ENCODE measurements at regions not wholly inside any gene's neighbourhood (a gene's known extent, or its start where the extent isn't known, plus 50 kb on each side); places are given as distances from the start of the nearest gene placed in this dataset.

GRCh38 chr1:193749868-193750267, 563.5 kb upstream of the B3GALT2 start:
- TF ChIP-seq POLR2A (IDR thresholded peaks at IDR 0.05) (no peak), CTCF (IDR thresholded peaks at IDR 0.05 in 4 of 5, conservative IDR thresholded peaks at IDR 0.05 in 1 of 5) (no peak)
- Histone ChIP-seq H3K27ac (no peak overlapping the region), H3K9me3 (no peaks in the 10 kb centered on the region), H3K4me1 (no peaks in the 10 kb centered on the region), H3K27me3 (no peaks in the 10 kb centered on the region), H3K36me3 (no peaks in the 10 kb centered on the region), H3K4me3 (no peak overlapping the region)
- no peak for ATAC-seq
- in situ Hi-C loops (cut with MboI; ENCODE audit: low sequenced_read_pairs in 4 of 4) (no loop called here), intact Hi-C loops (cut with DNase I; ENCODE audit: low total_unique reads) (no loop called here)
- no peak for DNase-seq

GRCh38 chr1:193747579-193747978, 561.2 kb upstream of the B3GALT2 start:
- no peak overlapping the region for H3K4me3 ChIP-seq
- in situ Hi-C loops (cut with MboI; ENCODE audit: low sequenced_read_pairs in 4 of 4) = no loop called here
- H3K36me3 ChIP-seq = no peaks in the 10 kb centered on the region
- no peak for ATAC-seq
- no peak for DNase-seq
- intact Hi-C loops (cut with DNase I; ENCODE audit: low total_unique reads) = no loop called here
- H3K27ac ChIP-seq = no peak overlapping the region
- no peaks in the 10 kb centered on the region for H3K27me3 ChIP-seq
- H3K9me3 ChIP-seq = no peaks in the 10 kb centered on the region
- H3K4me1 ChIP-seq = no peaks in the 10 kb centered on the region
- no peak for TF ChIP-seq POLR2A (IDR thresholded peaks at IDR 0.05)
- TF ChIP-seq CTCF (IDR thresholded peaks at IDR 0.05 in 4 of 5, conservative IDR thresholded peaks at IDR 0.05 in 1 of 5) = no peak

GRCh38 chr1:193741228-193741627, 554.8 kb upstream of the B3GALT2 start:
- H3K27ac ChIP-seq = no peak overlapping the region
- no peak for ATAC-seq
- no peak overlapping the region for H3K4me3 ChIP-seq
- TF ChIP-seq CTCF (IDR thresholded peaks at IDR 0.05 in 4 of 5, conservative IDR thresholded peaks at IDR 0.05 in 1 of 5) (no peak), POLR2A (IDR thresholded peaks at IDR 0.05) (no peak)
- H3K36me3 ChIP-seq = no peaks in the 10 kb centered on the region
- H3K27me3 ChIP-seq = no peaks in the 10 kb centered on the region
- no peak for DNase-seq
- H3K4me1 ChIP-seq = no peaks in the 10 kb centered on the region
- intact Hi-C loops (cut with DNase I; ENCODE audit: low total_unique reads) (no loop called here), in situ Hi-C loops (cut with MboI; ENCODE audit: low sequenced_read_pairs in 4 of 4) (no loop called here)
- no peaks in the 10 kb centered on the region for H3K9me3 ChIP-seq

GRCh38 chr1:193740762-193741161, 554.3 kb upstream of the B3GALT2 start:
- in situ Hi-C loops (cut with MboI; ENCODE audit: low sequenced_read_pairs in 4 of 4) = no loop called here
- no peaks in the 10 kb centered on the region for H3K36me3 ChIP-seq
- no peak overlapping the region for H3K4me3 ChIP-seq
- H3K4me1 ChIP-seq = no peaks in the 10 kb centered on the region
- no peak for TF ChIP-seq POLR2A (IDR thresholded peaks at IDR 0.05)
- TF ChIP-seq CTCF (IDR thresholded peaks at IDR 0.05 in 4 of 5, conservative IDR thresholded peaks at IDR 0.05 in 1 of 5) = no peak
- no peak for ATAC-seq
- intact Hi-C loops (cut with DNase I; ENCODE audit: low total_unique reads) = no loop called here
- no peaks in the 10 kb centered on the region for H3K27me3 ChIP-seq
- H3K9me3 ChIP-seq = no peaks in the 10 kb centered on the region
- no peak for DNase-seq
- H3K27ac ChIP-seq = no peak overlapping the region

GRCh38 chr1:193736507-193736906, 550.1 kb upstream of the B3GALT2 start:
- intact Hi-C loops (cut with DNase I; ENCODE audit: low total_unique reads) (no loop called here), in situ Hi-C loops (cut with MboI; ENCODE audit: low sequenced_read_pairs in 4 of 4) (no loop called here)
- Histone ChIP-seq H3K27me3 (no peaks in the 10 kb centered on the region), H3K4me3 (no peak overlapping the region), H3K4me1 (no peaks in the 10 kb centered on the region), H3K27ac (no peak overlapping the region), H3K36me3 (no peaks in the 10 kb centered on the region), H3K9me3 (no peaks in the 10 kb centered on the region)
- DNase-seq (no peak), ATAC-seq (no peak)
- TF ChIP-seq POLR2A (IDR thresholded peaks at IDR 0.05) (no peak), CTCF (IDR thresholded peaks at IDR 0.05 in 4 of 5, conservative IDR thresholded peaks at IDR 0.05 in 1 of 5) (no peak)
